CD4-positive, alpha-beta T cell treated with Interleukin-4 for 4 hours (primary cell): ENCODE measurements at regions not wholly inside any gene's neighbourhood (a gene's known extent, or its start where the extent isn't known, plus 50 kb on each side); places are given as distances from the start of the nearest gene placed in this dataset.

Experiments used
- DNase-seq: peaks from one replicate; pipeline ENCODE4 v3.0.0-alpha.2; 2020

GRCh38 chr6:44642870-44643522 lies 255.5 kb downstream of the CDC5L start:
- DNase-seq = no peak

DNA sequence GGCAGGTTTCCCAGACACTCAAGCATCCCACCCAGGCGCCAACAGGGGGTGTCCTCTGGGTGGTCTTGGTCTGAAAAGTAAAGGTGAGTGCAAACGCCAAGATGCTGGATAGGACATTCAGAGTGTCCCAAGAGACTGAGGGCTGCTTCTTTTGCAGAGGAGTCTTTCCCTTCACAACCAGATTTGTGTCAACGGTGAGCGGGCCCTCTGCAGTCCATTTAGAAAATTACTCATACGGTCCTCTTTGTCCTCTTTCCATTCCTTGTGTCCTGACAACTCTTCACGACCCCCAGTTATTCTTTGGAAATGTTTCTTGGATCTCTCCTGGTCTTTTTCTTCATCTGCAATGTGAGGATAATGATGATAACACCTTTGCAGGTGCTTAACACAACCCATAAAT lies 257.8 kb downstream of the CDC5L start:
- DNase-seq = no peak

DNA sequence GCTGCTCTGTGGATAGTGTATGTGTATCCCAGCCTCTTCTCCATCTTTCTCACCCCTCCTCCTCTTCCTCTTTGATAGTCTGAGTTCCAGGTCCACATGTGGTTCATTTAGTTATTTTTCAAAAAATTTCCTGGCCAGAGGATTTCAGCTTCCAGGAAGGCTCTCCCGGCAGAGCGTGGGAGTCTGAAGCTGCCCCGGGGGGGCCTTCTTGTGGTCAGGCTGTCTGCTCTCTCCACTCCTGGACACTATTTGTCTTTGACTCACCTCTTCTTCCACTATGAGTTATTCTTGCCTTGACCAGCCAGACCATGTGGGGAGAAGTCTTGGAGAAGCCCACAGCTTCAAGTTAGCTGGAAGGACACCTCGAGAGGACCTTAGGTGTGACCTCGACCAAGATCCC lies 258.8 kb downstream of the CDC5L start:
- no peak for DNase-seq

DNA sequence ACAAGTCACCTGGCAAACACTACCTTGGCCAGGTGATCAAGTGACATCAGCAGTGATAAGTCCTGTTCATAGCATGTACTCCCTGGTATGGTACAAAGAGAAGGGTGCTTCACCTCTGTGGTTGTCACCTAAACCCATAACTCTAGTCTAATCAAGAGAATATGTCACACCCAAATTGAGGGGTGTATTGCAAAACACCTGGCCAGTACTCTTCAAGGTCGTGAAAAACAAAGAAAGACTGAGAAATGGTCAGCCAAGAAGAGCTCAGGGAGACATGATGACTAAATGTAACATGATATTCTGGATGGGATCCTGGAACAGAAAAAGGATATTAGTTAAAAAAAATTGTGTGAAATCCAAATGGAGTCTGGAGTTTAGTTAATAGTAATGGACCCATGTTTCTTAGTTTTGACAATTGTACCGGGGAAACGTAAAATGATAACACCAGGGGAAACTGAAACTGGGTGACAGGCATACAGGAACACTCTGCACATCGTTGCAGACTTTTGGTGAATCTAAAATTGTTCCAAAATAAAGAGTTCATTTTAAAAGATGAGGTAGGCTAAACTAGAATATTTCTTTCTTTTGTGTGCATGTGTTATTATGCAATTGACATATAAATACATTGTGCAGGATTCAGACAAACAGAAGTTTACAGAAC lies 262.0 kb downstream of the CDC5L start:
- DNase-seq = no peak

DNA sequence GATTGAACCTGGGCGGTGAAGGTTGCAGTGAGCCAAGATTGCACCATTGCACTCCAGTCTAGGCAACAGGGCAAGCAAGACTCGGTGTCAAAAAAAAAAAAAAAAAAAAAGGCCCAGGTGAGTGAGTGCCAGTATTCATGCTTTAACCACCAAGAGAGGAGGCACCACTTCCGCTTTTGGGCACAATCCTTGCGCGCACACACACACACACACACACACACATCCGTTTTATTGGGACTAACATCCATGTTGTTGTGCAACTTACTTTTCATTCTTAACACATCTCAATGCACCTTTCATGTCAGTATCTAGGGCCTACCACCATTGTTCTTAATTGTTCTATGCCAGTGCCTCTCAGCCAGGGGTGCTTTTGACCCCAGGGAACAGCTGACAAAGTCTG lies 263.0 kb downstream of the CDC5L start:
- no peak for DNase-seq

DNA sequence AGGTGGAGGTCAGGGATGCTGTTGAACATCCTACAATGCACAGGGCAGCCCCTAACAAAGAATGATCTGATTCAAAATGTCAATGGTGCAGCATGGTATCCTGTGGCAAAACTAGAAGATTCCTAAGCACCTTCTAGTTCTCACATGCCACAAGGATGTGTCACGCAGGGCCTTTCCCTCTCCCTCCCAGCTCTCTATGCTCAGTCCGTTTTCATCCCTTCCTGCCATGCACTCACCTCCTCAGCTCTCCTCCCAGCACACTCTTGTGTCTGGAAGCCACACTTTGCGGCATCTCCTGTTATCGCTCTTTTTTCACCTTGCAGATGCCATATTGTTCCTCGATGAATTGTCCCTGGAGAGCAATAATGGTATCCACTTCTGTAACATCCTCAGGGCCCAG lies 263.4 kb downstream of the CDC5L start:
- DNase-seq = no peak

DNA sequence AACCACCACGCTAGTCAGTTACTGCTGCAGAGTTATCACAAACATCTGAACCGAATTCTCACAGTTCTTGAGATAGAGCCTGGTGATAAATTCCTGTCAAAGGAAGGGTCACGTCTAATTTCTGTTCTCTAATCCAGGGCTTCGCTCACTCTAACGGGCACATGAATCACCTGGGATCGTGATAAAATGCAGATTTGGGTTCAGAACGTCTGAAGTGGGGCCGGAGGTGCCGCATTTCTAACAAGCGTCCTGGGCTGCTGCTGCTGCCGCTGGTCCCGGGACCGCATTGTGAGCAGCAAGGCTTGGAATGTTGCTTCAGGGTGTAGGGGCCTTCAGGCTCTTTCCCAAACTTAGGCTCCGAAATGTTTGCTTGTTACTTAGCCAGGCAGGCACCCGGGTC lies 264.1 kb downstream of the CDC5L start:
- no peak for DNase-seq

GRCh38 chr6:44652547-44652946 lies 265.0 kb downstream of the CDC5L start:
- DNase-seq = no peak

DNA sequence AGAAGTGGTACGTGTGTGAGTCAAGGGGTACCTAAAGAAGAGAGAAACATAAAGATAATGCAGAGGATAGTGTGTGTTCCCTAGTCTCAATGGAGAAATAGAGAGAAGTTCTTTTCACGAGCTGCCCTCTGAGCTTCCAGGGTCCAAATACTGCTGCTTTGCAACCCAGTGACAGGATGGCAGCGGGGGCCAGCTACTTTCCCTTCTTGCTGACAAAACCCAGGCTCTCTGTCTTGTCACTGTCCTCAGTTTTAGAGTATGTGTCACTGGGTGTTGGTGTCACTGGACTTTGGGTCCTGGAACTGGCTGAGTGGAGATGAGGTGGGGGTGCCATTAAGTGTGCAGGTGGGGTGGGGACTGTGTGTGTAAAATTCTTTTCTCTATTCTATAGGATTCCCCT lies 265.6 kb downstream of the CDC5L start:
- no peak for DNase-seq

DNA sequence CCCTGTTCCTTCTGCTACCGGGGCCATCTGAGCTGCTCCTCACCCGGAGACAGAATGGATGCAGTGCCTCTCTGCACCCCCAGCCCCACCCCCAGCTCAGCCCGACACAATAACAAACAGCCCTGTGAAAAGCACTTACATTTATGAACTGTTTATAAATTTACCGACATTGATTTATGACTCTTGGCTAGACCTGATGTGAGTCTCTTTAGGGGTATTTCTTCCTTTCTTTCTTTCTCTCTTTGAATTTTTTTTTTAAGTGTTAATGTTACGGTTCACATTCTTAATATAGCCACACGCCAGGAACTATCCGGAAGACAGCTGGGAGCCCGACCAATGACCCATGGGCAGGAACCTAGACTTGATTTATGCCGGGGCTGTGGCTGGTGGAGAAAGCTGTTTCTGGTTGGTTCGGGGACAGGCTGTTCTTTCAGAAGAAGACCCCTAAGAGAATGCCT lies 266.3 kb downstream of the CDC5L start:
- DNase-seq = no peak

DNA sequence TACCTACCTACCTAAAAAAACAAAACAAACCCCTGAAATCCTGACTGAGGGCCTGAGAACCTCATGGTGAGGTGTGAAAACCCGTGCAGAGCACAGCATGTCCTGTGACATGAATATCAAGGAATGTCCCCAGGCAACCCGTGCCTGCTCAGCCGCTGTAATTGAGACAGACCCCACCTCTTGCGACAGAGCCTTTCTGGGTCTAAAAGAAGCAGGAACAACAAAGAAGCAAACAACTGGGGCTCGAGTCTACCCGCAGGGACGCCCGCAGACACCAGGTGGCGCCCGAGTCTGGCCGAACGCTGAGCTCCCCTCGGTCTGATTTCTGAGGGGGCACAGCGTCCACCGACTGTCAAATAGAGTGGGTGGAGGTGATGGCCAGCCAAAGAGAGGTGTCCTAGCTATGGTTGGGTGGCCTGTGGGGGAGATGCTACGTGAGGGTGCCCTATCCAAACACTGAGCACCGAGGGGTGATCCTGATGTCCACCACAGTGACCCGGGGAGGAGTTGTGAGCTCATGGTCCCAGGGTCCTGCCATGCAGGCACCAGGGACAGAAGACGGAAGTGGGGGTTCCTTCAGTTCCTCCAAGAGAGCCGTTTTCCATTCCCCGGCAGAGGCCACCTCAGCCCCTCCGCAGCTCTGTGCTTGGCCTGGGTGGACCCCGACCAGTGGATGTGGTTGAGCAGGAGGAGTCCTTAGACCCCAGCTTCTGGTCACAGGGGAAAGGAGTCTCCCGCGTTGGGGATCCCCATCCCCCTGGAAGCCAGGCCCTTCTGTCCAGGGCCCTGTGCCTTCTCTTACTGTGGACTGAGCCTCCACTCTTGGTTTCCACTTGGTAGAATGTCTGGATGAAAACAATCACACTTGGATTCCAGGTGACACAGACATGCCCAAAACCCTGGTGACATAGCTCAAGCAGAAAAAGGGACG lies 268.2 kb downstream of the CDC5L start:
- DNase-seq = peak; percentile 64

- no peak for DNase-seq
Measured at GRCh38 chr6:44656691-44657090, 269.2 kb downstream of the CDC5L start.

DNA sequence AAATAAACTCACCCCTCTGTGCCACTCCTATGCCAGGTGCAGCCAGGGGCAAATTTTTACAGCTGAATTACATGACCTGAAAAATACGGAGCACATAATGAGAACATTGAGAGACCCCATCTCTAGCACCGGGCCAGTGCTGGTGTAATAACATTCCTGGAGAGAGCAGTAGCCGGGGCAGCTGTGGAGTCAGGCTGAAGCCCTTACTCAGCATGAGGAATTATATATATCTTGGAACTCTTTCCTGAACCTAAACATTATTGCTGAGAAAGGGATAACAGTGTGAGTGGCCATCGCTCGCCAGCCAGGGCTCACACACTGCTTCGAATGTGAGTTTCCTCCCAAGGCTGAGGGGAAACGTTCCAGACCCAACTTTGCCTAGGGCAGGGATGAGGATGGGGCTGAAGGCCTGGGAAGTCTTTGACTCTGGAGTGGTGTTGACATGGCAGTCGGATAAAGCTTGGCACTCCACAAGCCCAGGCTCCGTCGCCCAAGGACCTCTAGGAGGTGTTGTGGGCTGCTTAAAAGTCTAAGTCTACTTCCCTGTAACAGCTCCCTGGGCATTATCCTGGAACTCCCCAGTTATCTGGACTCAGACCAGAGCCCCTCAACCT lies 269.8 kb downstream of the CDC5L start:
- DNase-seq = no peak

DNA sequence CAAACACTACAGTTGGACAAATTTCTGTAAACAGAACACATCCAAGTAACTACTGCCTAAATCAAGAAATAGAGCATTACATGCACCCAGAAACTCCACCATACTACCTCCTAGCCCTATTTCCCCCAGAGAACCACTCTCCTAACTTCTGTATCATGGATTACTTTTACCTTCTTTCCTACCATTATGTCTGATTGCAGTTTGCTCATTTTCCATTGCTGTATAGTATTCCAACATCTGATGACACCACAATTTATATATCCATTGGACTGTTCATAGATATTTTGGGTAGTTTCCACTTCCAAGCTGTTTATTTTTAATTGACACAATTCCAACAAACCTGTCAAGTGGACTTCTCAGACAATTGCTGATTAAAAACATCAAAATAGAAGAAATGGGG lies 271.1 kb downstream of the CDC5L start:
- no peak for DNase-seq

GRCh38 chr6:44659726-44660125 lies 272.2 kb downstream of the CDC5L start:
- DNase-seq = no peak

GRCh38 chr6:44660561-44661220 lies 273.2 kb downstream of the CDC5L start:
- DNase-seq = no peak

DNA sequence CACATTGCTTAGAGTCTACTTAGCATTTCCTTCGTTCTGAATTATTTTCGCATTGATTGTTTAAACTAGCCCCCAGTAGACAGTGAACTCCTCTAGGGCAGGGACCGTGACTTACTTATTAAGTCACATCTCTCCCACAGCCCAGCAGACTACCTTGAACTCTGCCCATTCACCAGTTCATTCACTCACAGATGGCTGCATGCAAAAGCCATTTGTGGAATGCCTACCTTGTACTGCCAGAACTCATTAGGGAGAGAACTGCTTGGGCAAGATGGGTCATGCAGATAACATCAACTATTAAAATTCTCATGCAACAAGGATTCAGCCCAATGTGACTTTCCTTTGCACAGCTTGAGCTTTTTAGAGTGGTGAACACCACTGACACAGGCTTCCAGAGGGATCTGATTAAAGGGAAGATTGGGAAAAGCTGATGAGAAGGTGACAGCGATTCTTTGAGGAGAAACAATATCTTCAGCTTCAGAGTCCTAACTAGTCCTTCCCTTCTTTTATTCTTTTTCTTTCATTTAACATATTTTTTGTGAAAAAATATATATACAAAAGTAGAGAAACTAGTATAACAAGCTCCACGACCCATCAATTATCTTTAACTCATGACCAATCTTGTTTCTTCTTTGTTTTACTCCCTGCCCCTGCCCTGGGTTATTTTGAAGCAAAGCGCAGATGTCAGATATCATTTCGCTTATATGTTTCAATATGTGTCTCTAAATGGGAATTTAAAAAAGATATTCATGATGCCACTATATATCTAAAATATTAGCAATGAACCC lies 273.9 kb downstream of the CDC5L start:
- no peak for DNase-seq

GRCh38 chr6:44662461-44663121 lies 275.1 kb downstream of the CDC5L start:
- DNase-seq = no peak

DNA sequence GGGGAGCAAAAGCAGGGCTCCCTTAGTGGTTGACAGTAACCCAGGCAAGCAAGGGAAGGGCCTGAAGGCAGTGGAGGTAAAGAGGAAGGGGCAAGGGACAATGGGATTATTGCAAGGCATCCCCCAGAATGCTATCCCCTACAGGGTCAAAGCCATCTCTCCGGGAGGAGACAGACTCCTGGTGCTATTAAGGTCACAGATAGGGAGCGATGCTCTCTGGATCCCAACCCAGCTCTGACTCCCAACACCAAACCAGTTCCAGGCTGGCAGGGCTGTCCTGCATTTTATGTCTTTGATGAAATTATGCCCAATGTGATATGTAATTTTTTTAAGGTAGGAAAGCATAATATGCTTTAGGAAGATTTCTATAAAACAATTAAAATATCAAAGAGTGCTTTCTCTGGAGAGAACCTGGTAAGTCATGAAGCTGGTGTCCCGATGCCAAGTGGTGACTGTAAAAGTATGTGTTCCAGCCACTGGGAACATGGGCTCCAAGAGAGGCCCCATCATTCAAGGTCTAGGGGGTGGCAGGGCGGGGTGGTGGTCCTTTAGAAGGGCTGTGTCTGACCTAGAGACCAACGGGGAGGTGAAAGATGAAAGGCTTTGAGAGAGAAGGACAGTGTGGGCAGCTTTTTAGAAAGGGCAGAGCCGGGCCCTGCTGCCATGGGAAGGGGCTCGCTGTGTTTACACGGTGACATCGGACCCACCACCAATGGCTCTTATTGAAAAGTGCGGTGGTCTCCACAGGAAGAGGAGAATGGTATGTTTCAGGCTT lies 276.5 kb downstream of the CDC5L start:
- no peak for DNase-seq

DNA sequence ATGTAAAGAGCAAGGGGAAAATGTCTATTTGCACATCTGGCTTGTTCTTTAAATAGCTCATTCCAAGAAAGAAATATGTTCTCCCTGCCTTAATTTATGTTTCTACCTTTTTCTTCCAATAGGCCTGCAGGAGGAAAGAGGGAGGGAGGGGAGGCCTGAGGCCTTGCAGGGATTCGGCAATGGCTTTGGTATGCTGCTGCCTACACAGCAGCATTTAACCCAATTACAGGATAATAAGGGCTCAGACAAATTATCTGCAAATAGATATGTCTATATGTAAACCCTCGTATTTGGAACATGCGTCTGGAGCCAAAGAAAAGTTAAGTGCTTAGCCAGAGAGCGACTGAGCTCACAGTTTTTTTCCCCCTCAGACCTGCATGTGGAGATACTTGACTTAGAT lies 277.2 kb downstream of the CDC5L start:
- no peak for DNase-seq

DNA sequence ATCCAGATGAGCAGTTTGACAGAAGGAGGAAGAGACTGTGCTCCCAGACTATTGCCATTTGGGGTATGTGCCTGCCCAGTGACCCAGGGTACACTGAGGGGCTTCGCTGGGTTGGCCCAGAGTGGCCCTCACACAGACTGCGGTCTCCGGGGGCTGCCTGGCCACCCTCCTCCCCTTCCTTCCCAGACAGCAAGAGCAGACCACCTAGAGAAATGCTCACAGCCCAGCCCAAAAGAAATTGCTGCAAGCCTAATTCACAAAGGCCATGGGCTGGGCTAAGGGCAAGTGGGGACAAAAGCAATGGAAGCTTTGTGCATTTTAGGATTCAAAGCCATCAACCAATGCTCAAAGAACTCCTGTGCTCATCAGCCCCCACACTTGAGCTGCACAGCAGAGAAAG lies 277.6 kb downstream of the CDC5L start:
- DNase-seq = no peak
